ENCODE measurements at regions not wholly inside any gene's neighbourhood (a gene's known extent, or its start where the extent isn't known, plus 50 kb on each side); places are given as distances from the start of the nearest gene placed in this dataset.

DNA sequence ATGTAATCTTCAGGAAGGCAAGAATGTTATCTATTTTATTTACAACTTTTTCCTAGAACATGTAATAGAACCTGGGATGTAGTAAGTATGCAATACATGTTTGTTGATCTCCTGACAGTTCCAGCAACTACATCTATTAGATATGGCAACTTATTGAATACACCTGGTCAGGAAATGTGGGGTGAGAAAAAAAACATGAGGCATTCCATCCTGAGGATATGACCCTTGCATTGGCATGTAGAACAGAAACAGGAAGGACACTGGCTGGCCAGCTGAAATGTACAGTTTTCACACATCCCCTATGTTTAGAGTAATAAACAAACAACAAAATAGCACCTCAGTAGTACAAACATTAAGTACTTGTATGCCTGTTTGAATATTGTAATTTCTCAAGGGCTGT is 272.6 kb upstream of the NT5C1B start:
- Histone ChIP-seq H3F3A (ENCODE audit: insufficient read depth, low read length, poor library complexity, severe bottlenecking) (no peaks in the 10 kb centered on the region), H3K79me2 (replicated peaks; ENCODE audit: insufficient read depth, low read length) (no peaks in the 10 kb centered on the region), H3K27ac (ENCODE audit: low read length) (no peak overlapping the region), H3K9ac (ENCODE audit: low read length) (no peak overlapping the region), H3K4me2 (ENCODE audit: low read length) (no peak overlapping the region), H4K20me1 (ENCODE audit: insufficient read depth) (no peaks in the 10 kb centered on the region), H2AFZ (ENCODE audit: low read depth, low read length) (no peak overlapping the region), H3K9me2 (ENCODE audit: insufficient read depth, low read length) (no peaks in the 10 kb centered on the region), H3K27me3 (ENCODE audit: insufficient read depth, low read depth, low read length) (no peaks in the 10 kb centered on the region), H3K36me3 (ENCODE audit: insufficient read depth, low read length) (no peaks in the 10 kb centered on the region), H3K4me3 (ENCODE audit: low read length) (no peak overlapping the region), H3K9me3 (ENCODE audit: low read length) (no peaks in the 10 kb centered on the region)
- TF ChIP-seq SMC3 (conservative IDR thresholded peaks at IDR 0.05; ENCODE audit: poor library complexity) (no peak), EZH2 (IDR thresholded peaks at IDR 0.05; ENCODE audit: borderline replicate concordance, insufficient read depth, low read length, poor library complexity, severe bottlenecking) (no peak), MXI1 (conservative IDR thresholded peaks at IDR 0.05; ENCODE audit: poor library complexity, severe bottlenecking) (no peak), RAD21 (conservative IDR thresholded peaks at IDR 0.05) (no peak), REST (IDR thresholded peaks at IDR 0.05; ENCODE audit: borderline replicate concordance) (no peak), EP300 (conservative IDR thresholded peaks at IDR 0.05; ENCODE audit: poor library complexity, severe bottlenecking) (no peak), CTCF (IDR thresholded peaks at IDR 0.05; ENCODE audit: poor library complexity, severe bottlenecking) (no peak), TAF1 (IDR thresholded peaks at IDR 0.05; ENCODE audit: low read depth) (no peak), POLR2AphosphoS5 (IDR thresholded peaks at IDR 0.05) (no peak)

DNA sequence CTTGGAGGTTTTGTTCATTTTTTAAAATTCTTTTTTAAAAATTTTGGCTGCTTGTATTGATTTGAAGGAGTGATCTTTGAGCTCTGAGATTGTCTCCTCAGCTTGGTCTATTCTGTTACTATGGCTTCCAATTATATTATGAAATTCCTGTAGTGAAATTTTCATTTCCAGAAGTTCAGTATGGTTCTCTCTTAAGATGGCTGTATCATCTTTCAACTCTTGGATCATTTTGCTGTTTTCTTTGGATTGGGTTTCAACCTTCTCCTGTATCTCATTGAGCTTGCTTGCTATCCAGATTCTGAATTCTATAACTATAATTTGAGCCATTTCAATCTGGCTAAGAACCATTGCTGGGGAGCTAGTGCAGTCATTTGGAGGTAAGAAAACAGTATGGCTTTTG is 270.8 kb upstream of the NT5C1B start:
- no peaks in the 10 kb centered on the region for H3F3A ChIP-seq (ENCODE audit: insufficient read depth, low read length, poor library complexity, severe bottlenecking)

More for the DNA sequence above, 270.8 kb upstream of the NT5C1B start:
- Histone ChIP-seq H3K9me2 (ENCODE audit: insufficient read depth, low read length) (no peaks in the 10 kb centered on the region), H3K79me2 (replicated peaks; ENCODE audit: insufficient read depth, low read length) (no peaks in the 10 kb centered on the region), H3K4me2 (ENCODE audit: low read length) (no peak overlapping the region), H4K20me1 (ENCODE audit: insufficient read depth) (no peaks in the 10 kb centered on the region), H3K4me3 (ENCODE audit: low read length) (no peak overlapping the region), H3K9ac (ENCODE audit: low read length) (no peak overlapping the region), H3K36me3 (ENCODE audit: insufficient read depth, low read length) (no peaks in the 10 kb centered on the region), H3K27ac (ENCODE audit: low read length) (no peak overlapping the region), H2AFZ (ENCODE audit: low read depth, low read length) (no peak overlapping the region), H3K9me3 (ENCODE audit: low read length) (no peaks in the 10 kb centered on the region), H3K27me3 (ENCODE audit: insufficient read depth, low read depth, low read length) (no peaks in the 10 kb centered on the region)
- TF ChIP-seq TAF1 (IDR thresholded peaks at IDR 0.05; ENCODE audit: low read depth), result no peak
- no peak for TF ChIP-seq EP300 (conservative IDR thresholded peaks at IDR 0.05; ENCODE audit: poor library complexity, severe bottlenecking)
- TF ChIP-seq MXI1 (conservative IDR thresholded peaks at IDR 0.05; ENCODE audit: poor library complexity, severe bottlenecking), result no peak
- no peak for TF ChIP-seq RAD21 (conservative IDR thresholded peaks at IDR 0.05)
- TF ChIP-seq SMC3 (conservative IDR thresholded peaks at IDR 0.05; ENCODE audit: poor library complexity), result no peak
- TF ChIP-seq REST (IDR thresholded peaks at IDR 0.05; ENCODE audit: borderline replicate concordance), result no peak
- TF ChIP-seq EZH2 (IDR thresholded peaks at IDR 0.05; ENCODE audit: borderline replicate concordance, insufficient read depth, low read length, poor library complexity, severe bottlenecking), result no peak
- TF ChIP-seq CTCF (IDR thresholded peaks at IDR 0.05; ENCODE audit: poor library complexity, severe bottlenecking), result no peak
- no peak for TF ChIP-seq POLR2AphosphoS5 (IDR thresholded peaks at IDR 0.05)

Measured in neural cell (in vitro differentiated cells).